ENCODE measurements at regions not wholly inside any gene's neighbourhood (a gene's known extent, or its start where the extent isn't known, plus 50 kb on each side); places are given as distances from the start of the nearest gene placed in this dataset.
"Not testable (repeated sequence)": the region's sequence is repeated elsewhere in the genome, so short reads cannot be mapped to it uniquely, and the experiment has no call there.

GRCh38 chr3:66863205-66864111, 134.6 kb upstream of the KBTBD8 start:
- no peak for DNase-seq

GRCh38 chr3:66884659-66885058, 113.4 kb upstream of the KBTBD8 start:
- no peak for DNase-seq

GRCh38 chr3:66885326-66886000, 112.6 kb upstream of the KBTBD8 start:
- DNase-seq: no peak

DNA sequence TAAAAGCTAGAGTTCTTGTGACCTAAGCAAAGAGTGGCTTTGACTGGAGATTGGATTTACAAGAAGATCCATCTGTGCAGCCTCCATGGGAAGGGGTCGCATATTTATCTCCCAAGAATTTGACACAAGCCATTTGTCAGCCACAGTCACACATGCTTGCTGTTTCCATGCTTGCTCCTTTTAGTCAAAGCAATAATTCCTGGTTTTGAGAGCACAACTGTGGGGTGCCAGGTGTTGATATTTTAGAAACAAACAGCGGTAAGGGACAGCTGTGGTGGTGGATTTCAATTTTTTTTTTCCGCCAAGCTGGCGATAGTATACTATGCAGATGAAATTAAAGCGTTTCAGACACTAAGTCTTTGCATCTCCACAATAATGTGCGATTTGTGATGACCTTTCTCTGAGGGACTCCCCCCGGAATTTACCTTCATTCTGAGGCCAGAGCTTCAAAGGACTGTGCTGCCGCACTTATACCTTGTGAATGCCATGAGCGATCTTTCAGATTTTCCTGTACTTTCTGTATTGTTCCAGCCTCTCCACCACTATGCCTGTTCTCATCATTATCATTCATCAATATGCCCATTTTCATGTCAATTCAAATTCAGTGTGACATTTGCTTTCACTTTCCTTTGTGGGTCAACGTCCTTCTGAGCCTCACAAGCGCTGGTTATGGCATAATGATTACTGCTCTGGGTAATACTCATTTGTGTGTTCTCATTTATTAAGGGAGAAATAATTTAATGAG, 108.2 kb upstream of the KBTBD8 start:
- no peak for DNase-seq

DNA sequence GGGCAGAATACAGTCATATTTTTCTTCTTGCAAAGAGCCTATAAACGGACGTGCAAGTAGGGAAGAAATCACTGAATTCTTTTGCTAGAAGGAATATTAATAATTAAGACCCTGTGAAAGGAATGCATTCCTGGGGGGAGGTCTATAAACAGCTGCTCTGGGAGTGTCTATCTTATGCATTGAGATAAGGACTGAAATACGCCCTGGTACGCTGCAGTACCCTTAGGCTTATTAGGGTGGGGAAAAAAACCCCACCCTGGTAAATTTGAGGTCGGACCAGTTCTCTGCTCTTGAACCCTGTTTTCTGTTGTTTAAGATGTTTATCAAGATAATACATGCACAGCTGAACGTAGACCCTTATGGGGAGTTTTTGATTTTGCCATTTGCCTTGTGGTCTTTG, 100.0 kb upstream of the KBTBD8 start:
- DNase-seq: no peak

GRCh38 chr3:66904336-66904735, 93.8 kb upstream of the KBTBD8 start:
- DNase-seq: no peak

DNA sequence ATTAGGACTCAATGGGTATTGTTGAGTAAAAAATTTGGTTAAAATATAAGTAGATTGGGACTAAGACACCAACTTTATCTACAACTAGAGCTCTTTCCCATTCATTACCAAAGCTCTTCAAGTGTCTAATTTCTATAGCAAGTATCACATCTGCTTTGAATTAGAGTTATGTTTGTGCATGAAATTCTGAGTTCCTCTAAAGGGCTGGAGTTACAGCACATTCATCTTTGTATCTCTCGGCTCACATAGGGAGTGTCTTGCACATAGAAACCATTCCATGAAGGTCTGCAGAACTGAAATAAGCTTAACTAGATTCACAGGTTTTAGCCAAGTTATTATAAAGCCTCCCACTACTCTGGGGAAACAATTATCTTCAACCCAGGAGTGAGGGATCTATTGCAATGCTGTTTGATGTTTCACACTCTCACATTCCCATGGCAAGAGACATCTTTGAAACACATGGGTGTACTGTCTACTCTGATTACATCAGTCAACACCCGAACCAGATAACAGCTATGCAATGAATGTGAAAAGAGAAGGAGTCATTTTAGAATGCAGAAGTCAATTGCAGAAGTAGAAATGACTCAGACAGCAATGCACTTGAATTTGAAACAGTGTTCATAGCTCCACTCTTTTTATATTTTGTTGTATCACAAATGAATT, 93.1 kb upstream of the KBTBD8 start:
- no peak for DNase-seq

GRCh38 chr3:66907136-66907535, 91.0 kb upstream of the KBTBD8 start:
- DNase-seq: no peak

DNA sequence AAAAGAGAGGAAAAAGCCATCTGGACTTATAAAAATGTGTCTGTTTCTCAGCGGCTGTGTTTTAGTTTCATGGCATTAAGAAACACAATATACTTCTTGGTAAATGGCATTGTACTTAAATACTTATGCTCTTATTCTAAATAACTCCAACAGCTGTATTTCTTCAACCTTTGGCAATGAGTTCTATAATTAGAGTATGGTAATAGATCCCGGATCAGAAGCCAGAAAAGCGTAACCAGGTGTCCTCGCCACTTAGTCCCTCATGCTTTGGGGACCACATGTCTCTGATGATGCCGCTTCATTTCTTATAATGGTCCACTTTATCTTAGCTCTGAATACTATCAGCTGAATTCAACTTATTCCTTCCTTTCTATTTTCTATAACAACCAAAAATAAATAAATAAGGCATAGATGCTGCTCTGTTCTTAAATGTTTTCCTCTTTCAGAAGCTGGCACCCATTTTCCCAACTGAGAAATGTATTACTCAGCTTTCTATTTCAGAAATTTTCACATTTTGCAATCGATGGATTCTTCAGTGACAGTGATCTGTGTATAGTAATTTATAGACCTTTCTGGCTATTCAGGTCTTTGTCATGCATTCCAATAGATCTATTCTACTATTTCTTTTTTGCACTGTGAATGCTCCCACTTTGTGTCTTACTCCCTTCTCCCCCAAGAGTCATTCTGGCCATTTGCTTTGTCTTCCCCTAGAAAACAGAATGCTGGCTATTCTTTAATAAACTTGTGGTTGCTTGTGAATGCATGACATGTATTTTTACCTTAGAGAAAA, 87.6 kb upstream of the KBTBD8 start:
- no peak for DNase-seq

DNA sequence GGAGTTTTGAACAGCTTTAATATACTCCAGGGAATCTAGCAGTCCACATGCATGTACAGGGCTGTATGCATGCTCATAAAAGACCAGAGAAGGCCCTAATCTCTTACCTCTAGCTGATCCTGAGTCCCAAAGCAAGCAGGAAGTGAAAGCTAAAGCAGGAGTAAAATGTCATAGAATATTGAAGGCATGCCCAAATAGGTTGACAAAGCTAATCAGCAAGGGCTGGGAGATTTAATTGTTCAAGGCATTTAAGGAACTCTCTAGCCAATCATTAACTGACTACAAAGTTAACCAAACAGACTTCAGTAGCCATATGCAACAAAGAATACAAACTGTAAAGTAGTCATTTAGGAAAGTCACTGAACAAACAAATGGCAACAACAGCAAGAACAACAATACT, 85.8 kb upstream of the KBTBD8 start:
- DNase-seq: no peak

GRCh38 chr3:66922058-66922457, 76.0 kb upstream of the KBTBD8 start:
- no peak for DNase-seq

GRCh38 chr3:66923969-66924368, 74.1 kb upstream of the KBTBD8 start:
- no peak for DNase-seq

DNA sequence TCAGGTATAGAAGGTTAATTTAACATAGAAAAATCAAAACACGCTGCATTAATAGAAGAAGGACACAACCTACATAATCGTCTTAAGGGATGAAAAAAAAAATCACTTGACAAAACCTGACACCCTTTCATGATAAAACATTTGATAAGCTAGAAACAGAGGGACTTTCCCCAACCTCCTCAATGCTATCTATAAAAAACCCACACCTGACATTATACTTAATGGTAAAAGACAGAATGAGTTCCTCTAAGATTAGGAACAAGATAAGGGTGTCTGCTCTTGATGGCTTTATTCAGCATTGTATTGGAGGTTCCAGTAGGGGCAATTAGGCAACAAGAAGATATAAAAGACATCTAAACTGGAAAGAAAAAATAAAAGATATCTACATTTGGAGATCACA, 69.9 kb upstream of the KBTBD8 start:
- no peak for DNase-seq

DNA sequence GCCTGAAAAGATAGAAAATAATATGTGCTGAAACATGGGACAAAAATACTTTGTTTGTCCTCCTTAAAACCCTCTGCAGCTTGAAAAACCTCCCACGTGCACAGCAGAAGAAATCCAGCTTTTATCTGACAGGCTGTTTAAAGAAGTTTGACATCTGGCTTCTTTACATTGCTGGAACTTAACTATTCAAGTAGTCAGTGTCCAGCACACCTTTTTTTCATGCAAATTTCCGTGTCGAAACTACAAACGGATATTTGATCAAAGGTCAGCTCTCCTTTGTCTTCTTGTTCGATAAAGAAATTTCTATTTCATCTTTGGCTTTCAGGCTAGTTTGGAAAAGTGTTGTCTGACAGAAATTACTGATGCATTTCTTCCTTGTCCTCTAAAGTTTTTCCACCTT, 66.8 kb upstream of the KBTBD8 start:
- DNase-seq: no peak

DNA sequence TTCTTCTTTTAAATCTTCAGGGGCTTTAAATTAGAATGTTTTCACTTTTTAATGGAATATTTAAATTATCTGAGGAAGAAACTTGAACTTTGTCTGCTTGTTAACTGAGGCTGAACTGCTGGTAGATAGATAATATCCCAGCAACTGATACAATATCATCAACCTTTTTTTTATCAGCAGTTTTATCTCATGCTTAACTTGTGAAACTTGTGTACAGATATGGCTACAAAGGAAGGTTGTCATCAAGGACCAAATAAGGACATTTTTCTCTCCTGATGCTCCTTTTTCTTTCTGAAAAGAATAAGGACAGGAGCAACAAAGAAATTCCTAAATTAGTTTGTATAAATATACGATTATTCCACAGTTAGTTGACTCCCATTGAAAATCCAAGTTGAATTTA, 66.4 kb upstream of the KBTBD8 start:
- DNase-seq: no peak

DNA sequence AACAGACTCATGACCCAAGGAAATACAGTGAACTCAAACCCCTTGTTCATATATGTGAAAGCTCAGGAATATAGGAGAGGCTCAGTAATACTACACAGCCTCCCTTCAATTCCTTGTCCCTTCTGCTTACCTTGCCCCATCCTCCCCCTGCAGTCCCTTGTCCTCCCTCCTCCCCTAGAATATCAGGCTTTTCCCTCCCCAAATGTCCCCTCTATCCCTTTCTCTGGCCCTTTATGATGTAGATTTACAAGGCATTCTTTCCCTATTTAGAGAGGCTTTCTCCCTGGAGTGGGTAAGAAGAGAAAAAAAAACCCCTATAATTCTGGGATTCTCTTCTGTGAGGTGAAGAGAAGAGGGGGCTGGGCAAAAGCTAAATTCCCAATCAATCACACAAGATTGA, 64.9 kb upstream of the KBTBD8 start:
- no peak for DNase-seq

DNA sequence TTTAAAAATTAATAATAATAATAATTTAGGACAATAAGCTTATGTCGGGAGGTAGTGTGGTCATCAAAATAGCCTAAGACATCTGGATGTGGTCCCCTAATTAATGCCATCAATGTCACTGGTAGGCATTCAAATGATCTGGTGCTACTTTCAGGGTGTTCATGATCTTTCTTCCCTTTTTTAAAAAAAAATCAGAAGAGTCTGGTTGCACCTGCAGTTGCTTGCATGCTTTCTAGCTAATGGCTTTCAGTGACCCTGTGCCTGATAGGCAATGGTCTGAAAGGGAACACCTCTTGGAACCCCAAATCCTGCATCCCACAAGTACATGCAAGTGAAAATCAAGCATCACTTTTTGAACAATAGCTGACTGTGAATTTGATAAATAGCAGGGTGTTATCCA, 64.1 kb upstream of the KBTBD8 start:
- DNase-seq: no peak

GRCh38 chr3:66934725-66935124, 63.4 kb upstream of the KBTBD8 start:
- DNase-seq: no peak

- not testable (repeated sequence) for DNase-seq
These were observed 61.1 kb upstream of the KBTBD8 start for GRCh38 chr3:66937041-66937440.

DNA sequence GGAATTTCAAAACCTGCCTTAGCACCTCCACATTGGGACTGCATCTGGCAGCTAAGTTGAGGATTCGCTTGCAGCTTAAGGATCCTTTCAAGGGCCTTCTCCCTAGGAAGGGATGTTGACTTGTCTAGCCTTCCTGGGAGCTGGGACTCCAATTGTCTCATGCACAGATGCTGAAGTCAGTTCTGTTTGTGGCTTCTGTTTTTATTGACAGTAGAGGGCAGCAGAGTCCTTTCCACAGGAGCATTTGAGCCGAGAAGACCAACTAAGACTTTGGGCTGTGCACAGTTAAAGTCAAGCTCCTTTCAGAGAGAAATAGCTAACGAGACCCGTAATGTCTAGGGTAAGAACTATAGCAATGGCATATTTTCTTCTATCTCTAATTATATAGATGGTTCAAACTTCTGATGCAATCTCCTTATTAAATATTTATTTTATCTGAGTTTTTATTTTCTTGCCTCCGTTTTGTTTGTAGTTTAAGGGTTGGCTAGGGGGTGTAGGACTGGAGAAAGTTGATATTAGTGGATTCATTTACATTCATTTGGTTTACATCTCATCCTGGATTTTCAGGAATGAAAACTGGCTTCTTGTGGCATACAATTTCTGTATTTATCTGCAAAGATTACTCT, 59.7 kb upstream of the KBTBD8 start:
- DNase-seq: no peak

- no peak for DNase-seq
These were observed 50.1 kb upstream of the KBTBD8 start for GRCh38 chr3:66948041-66948440.

All from NCI-H510A (cell line).